ENCODE measurements at regions not wholly inside any gene's neighbourhood (a gene's known extent, or its start where the extent isn't known, plus 50 kb on each side); places are given as distances from the start of the nearest gene placed in this dataset.

- DNase-seq, result no peak
Observed at GRCh38 chr2:66851449-66851872, 416.5 kb downstream of the MEIS1 start.

- no peak for DNase-seq
Observed at GRCh38 chr2:66852953-66853352, 418.0 kb downstream of the MEIS1 start.

- DNase-seq, result no peak
Observed at GRCh38 chr2:66853585-66853984, 418.7 kb downstream of the MEIS1 start.

DNA sequence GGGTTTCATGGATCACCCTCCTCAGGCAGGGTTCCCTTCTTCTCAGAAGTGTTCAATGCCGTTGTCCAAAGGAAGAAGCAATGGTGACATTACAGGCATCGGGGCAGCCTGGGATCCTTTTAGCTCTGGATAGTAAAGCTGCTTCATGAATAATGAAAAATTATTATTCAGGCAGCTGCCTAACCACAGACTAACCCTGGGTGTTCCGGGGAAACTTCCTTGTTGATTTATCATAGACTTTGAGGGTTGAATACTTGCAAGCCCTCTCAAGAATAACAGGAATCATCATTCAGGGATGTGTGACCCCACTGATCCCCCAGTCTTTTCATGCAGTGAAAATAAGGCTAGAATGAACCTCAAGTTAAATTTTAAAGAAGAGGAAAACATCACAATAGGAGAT is 419.4 kb downstream of the MEIS1 start:
- no peak for DNase-seq

DNA sequence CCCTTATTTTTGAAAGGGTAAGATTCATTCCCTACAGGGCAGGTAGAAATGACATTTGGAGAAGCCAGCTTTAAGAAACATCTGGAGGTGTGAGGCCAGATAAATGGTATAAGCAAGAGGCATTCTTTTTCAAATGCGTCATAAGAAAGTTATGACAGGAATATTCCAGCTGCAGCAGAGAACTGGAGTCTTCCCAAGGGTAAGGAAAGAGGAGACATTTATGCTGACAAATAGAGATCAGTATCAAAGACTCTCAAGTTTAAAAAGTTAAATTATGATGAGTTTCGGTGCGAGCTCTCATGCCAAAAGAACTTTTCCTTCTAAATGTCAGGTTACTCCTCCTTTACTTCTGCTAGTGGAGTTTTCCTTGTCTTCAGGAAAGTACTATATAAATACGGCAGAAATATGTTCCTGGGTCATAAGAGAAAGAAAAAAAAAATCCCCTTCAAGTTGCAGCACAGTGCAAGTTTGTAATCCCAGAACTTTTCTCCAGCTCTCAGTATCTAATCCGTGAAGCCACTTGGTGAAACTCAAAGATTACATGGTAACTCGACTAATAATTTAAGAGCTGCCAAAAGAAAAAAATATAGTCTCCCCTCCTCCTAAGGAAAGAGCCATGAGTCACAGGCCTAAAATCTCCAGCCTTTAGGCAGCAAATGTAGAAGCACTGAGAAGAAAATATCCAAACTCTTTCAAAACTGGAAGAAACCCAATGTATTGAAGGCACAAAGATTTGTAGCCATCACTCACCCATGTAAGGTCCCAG is 428.1 kb downstream of the MEIS1 start:
- no peak for DNase-seq

- no peak for DNase-seq
Observed at GRCh38 chr2:66865161-66865560, 430.2 kb downstream of the MEIS1 start.

- no peak for DNase-seq
Observed at GRCh38 chr2:66866331-66867062, 431.6 kb downstream of the MEIS1 start.

DNA sequence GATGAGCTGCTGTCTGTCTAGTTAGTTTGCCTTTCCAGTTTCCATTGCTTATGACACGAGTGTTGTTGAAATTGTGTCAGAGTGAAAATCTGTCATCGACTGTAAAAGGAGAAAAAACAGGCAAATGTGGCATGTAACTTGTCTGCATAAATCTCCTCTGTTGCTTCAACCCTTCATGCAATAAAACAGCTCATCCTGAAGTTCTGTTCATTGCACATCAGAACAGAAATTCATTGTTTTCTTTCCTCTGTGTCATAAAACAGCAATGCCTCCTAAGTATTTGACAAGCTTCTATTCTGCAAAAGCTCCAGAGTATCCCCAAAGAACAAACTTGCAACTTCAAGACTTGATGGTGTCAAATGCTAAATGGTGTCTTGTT is 432.1 kb downstream of the MEIS1 start:
- DNase-seq, result no peak

GRCh38 chr2:66869076-66869475 is 434.2 kb downstream of the MEIS1 start:
- DNase-seq, result no peak

GRCh38 chr2:66872081-66872985 is 437.4 kb downstream of the MEIS1 start:
- DNase-seq, result no peak

DNA sequence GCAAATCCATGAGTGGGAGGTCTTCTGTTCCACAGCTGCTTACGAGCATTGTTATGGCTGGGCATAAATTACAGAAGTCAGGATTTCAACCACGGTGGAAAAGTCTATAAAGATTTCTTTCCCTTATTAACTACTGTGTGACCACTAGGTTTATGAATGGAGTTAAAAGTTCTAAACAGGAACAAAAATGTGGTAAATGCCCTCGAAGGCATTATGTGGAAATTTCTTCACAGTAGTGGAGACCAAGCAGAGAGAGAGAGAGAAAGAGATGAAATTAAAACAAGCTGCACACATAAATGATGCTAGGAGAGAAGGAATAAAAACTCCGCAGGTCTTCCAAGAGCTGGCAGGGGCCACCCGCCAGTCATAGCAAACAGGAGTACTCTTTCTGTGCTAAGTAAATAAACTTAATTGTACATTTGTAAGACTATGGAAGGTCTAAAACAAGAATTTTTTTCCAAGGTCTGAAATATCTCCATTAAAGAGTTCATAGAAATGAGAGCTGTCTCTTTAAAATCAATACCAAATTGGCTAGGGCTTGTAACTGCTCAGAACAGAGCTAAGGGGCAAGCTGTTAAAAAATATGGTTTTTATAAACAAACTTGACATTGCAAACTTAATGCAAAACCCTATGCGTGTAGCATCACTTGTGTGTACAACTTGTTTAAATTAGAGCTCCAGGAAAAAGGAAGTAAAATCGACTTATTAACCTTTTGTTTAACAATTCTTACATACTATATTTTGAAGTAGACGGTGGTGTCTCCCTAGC is 438.2 kb downstream of the MEIS1 start:
- no peak for DNase-seq

- DNase-seq, result no peak
Observed at GRCh38 chr2:66874411-66874810, 439.5 kb downstream of the MEIS1 start.

DNA sequence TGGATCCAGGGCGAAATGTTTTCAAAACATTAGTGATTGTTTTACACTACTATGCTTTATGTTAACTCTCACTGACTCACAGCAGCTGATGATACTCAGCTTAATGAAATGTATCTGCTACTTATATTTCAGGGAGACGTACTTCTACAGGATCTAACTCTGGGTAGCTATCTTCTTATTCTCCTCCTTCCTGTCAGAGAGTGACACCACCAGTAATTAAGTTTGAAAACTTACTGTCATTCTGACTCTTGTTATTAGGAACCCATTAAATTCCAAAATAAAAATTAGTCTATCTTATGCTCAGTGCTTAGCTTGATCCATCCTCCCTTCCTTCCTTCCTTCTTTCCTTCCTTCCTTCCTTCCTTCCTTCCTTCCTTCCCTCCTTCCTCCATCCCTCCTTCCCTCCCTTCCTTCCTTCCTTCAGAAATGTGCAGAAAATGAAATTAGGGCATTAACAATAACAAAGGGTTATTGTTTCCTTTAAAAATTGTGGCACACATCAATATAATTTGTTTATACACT is 441.1 kb downstream of the MEIS1 start:
- DNase-seq, result no peak

DNA sequence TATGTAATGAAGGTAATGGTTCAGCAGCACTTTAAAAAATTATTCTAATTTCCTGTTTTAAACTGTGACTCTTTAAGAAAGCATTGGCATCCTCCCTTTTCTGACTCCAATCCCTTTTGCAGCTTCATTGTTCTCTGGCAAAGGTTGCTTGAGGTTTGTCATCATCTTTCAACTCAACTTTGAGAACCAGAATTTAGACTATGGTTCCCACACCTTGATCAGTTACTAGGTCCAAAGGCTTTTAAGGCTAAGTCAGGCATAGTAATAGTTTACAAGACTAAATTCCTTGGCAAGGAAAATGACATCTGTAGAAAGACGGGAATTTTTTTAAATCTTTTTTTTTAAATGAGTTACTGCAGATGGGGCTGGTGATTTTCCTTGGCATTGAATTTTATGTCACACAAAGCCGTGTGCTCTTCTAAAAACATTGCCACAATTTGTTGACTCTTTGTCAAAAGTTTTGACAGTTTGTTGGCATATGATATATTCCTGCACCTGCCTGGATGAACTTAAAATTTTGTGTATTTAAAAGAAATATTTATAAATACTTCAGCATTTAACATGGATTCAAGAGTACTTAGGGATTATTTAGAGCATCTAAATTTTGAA is 451.0 kb downstream of the MEIS1 start:
- DNase-seq, result no peak

GRCh38 chr2:66888246-66888645 is 453.3 kb downstream of the MEIS1 start:
- no peak for DNase-seq

DNA sequence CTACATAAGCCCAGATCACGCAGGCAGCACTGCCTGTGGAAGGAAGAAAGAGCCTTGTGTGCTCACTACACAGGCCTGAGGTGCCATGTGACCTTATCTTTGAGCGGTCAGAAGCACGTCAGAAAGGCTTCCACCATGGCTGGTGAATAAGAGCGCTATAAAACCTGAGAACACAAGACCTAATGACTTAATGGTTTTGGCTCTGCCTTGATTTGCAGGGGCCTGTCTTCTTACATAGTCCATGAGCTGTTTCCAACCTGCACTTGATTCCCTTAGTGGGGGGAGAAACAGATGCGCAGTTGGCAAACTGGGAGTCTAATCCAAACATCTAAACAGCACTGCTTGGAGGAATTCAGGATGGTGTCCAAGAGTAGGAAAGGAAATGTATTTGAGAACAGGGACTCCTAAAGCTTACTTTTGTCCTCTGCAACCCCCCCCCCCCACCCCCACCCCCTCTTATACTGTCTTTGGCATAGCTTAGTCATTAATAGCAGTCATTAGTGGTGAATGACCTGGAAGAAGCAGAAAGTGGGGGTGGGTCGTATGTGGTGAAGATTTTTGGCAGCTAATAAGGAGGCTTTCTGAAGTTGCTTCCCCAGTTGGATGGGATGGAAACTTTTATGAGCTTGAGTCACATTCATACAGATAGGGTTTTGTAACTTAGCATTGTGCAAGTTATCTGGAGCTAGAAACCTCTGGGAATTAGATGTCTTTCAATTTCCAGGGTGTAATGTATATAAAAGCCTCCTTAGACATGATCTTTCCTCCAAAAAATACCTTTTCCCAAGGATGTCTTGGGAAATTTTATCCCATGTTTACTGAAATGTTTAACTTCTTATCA is 454.1 kb downstream of the MEIS1 start:
- DNase-seq, result no peak

- DNase-seq, result no peak
Observed at GRCh38 chr2:66889632-66889882, 454.6 kb downstream of the MEIS1 start.

GRCh38 chr2:66890166-66890742 is 455.3 kb downstream of the MEIS1 start:
- no peak for DNase-seq

DNA sequence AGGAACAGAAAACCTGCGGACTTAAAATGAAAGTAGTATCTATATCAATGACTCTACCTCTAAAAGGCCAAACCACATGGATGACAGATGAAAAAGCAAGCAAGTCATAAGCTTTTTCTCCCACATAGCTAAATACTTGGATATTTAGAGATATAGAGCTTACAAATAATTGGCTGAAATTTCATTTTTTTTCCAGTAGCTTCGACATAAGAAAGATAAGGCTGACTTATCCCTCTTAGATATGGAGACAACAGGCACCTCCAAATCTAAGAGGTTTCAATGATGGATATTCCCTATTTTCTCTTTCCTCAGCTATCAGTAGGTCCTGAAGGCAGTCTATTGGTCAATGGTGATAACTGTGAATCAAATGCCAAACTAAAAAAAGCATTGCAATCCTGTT is 460.3 kb downstream of the MEIS1 start:
- DNase-seq, result no peak

- DNase-seq, result no peak
Observed at GRCh38 chr2:66896131-66896530, 461.2 kb downstream of the MEIS1 start.

- DNase-seq, result no peak
Observed at GRCh38 chr2:66897181-66897580, 462.3 kb downstream of the MEIS1 start.
